Fibroblast of the aortic adventitia (primary cell): ENCODE measurements at regions not wholly inside any gene's neighbourhood (a gene's known extent, or its start where the extent isn't known, plus 50 kb on each side); places are given as distances from the start of the nearest gene placed in this dataset.

ENCODE experiments used
- DNase-seq: peaks from one replicate; pipeline ENCODE4 v3.0.0-alpha.2; 2010; ENCODE audit warnings: low read depth
- H3K4me3 ChIP-seq: 2 replicates; pipeline ENCODE4 v1.5.1; 2011; ENCODE audit warnings: low read depth, mild to moderate bottlenecking, control low read depth, low read length, moderate library complexity
- CTCF ChIP-seq: IDR thresholded peaks from 2 replicates; pipeline ENCODE4 v1.5.1; 2011; ENCODE audit warnings: mild to moderate bottlenecking, low read length, control low read depth, inconsistent platforms; ENCODE audit not compliant: insufficient read depth

- DNase-seq: no peak
- no peak for TF ChIP-seq CTCF
- H3K4me3 ChIP-seq: no peak overlapping the region
Observed at GRCh38 chr10:61342858-61343572, 110.2 kb downstream of the TMEM26 start.

- H3K4me3 ChIP-seq: no peak overlapping the region
- DNase-seq: no peak
- no peak for TF ChIP-seq CTCF
Observed at GRCh38 chr10:61341008-61341407, 112.2 kb downstream of the TMEM26 start.

GRCh38 chr10:61338146-61338545 lies 115.0 kb downstream of the TMEM26 start:
- no peak overlapping the region for H3K4me3 ChIP-seq
- TF ChIP-seq CTCF: no peak
- DNase-seq: no peak

- no peak for TF ChIP-seq CTCF
- no peak overlapping the region for H3K4me3 ChIP-seq
- no peak for DNase-seq
Observed at GRCh38 chr10:61337741-61338140, 115.4 kb downstream of the TMEM26 start.

- DNase-seq: no peak
- no peak for TF ChIP-seq CTCF
- no peak overlapping the region for H3K4me3 ChIP-seq
Observed at GRCh38 chr10:61336831-61337230, 116.3 kb downstream of the TMEM26 start.

- DNase-seq: no peak
- no peak for TF ChIP-seq CTCF
- no peak overlapping the region for H3K4me3 ChIP-seq
Observed at GRCh38 chr10:61335359-61335758, 117.8 kb downstream of the TMEM26 start.

- no peak for TF ChIP-seq CTCF
- no peak for DNase-seq
- H3K4me3 ChIP-seq: no peak overlapping the region
Observed at GRCh38 chr10:61332581-61332980, 120.6 kb downstream of the TMEM26 start.
